Stimulated activated effector memory CD8-positive, alpha-beta T cell treated with anti-CD3 and anti-CD28 coated beads, Interleukin-12 subunit alpha, Interleukin-12 subunit beta, amount 100 ng/mL, for 72 hours (primary cell): ENCODE measurements at regions not wholly inside any gene's neighbourhood (a gene's known extent, or its start where the extent isn't known, plus 50 kb on each side); places are given as distances from the start of the nearest gene placed in this dataset.

Experiments
- ATAC-seq: fragments of 150-1000 bp; cut with Tn5 transposase; 2 replicates; pipeline ENCODE4 v1.10.0; 2021
- DNase-seq, 2 donors: peaks; one replicate each; pipeline ENCODE4 v3.0.0; 2021 to 2022; ENCODE audit warnings: low spot score in 2 of 2
- H3K27ac Mint-ChIP-seq: one replicate; pipeline ENCODE4 v1.8.0; 2022; ENCODE audit warnings: mild to moderate bottlenecking, mixed read lengths
- H3K36me3 Mint-ChIP-seq: one replicate; pipeline ENCODE4 v1.8.0; 2022; ENCODE audit warnings: mild to moderate bottlenecking, mixed read lengths
- H3K4me1 Mint-ChIP-seq: one replicate; pipeline ENCODE4 v1.8.0; 2022; ENCODE audit warnings: mixed read lengths
- H3K4me3 Mint-ChIP-seq: one replicate; pipeline ENCODE4 v1.8.0; 2022; ENCODE audit warnings: mild to moderate bottlenecking, mixed read lengths
- H3K9me3 Mint-ChIP-seq: one replicate; pipeline ENCODE4 v1.8.0; 2022; ENCODE audit warnings: mixed read lengths

DNA sequence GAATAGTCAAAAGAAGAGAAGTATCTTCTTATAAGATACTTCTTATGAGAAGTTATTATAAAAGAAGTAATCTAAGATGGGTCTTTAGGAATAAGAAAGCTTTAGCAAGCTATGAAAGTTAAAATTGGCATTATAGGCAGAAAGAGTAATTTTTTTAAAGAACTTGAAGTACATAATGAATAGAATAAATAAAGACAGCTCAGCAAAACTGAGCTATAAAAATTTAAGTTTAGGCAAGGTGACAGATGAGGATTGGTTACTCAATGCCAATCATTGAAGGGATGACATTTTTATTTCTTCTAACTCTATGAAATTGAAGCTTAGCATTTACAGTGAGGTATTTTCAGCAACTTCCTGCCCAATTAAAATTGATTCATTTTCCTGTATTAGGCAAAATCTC lies 966.8 kb downstream of the BRINP3 start:
- no peak overlapping the region for H3K27ac Mint-ChIP-seq
- ATAC-seq: no peak
- no peak overlapping the region for H3K4me3 Mint-ChIP-seq
- peaks cover 29% of the 10 kb centered on the region for H3K9me3 Mint-ChIP-seq
- H3K4me1 Mint-ChIP-seq: no peaks in the 10 kb centered on the region
- no peak for DNase-seq
- H3K36me3 Mint-ChIP-seq: no peaks in the 10 kb centered on the region

DNA sequence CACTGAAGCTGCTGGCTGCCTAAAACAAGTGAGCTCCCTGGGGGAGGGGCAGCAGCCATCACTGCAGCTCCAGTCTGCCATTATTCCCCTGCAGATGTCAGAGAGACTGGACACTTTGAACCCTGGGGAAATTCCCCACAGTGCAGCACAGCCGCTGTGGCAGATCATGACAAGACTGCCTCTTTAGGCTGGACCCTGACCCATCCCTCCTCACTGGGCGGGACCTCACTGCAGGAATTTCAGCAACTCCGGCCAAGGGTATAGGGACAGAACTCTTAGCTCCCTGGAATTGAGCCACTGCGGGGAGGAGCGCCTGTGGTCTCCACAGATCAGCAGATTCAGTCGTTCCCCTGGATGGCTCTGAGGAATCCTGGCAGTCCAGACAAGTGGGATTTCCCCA lies 964.6 kb downstream of the BRINP3 start:
- Mint-ChIP-seq H3K36me3 (no peaks in the 10 kb centered on the region), H3K27ac (no peak overlapping the region), H3K9me3 (peaks cover 24% of the 10 kb centered on the region), H3K4me3 (no peak overlapping the region), H3K4me1 (no peaks in the 10 kb centered on the region)
- no peak for DNase-seq
- ATAC-seq: no peak

DNA sequence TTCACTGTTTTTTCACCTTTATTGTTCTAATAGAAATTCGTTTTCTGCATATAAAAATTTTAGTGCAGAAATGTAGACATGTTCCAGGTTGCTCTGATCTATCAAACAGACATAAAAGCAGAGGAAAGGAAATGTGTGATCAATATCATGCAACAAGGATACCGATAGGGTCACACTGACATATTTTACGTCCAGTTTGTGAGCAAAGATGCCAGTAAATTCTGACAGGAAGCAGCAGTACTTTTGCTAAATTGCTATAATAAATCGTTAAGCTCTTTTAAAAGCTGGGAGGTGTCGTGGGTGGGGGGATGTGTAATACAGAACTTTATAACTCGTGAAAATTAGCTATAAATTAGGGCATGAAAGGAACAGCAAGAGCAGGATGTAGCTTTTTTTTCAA lies 955.2 kb downstream of the BRINP3 start:
- ATAC-seq (no peak), DNase-seq (no peak)
- H3K27ac Mint-ChIP-seq: no peak overlapping the region
- no peaks in the 10 kb centered on the region for H3K4me1 Mint-ChIP-seq
- no peaks in the 10 kb centered on the region for H3K36me3 Mint-ChIP-seq
- peaks cover 13% of the 10 kb centered on the region for H3K9me3 Mint-ChIP-seq
- no peak overlapping the region for H3K4me3 Mint-ChIP-seq

DNA sequence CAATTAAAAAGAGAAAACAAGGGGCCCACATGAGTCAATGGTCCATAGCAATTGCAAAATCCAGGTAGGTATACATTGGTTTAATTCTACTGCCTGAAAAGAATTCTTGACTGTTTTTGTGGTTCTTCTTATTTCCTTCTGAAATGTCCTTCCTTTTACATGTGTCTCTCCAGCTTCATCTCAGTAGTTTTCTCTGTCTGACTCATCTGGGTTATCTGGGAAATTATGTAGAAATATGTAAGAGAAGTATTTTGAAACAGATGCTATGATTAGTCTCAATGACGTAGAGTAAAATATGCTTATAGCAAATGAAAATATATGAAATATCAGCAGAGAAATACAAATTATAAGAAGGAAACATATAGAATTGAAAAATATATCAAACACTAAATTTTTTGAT lies 953.2 kb downstream of the BRINP3 start:
- DNase-seq: no peak
- H3K36me3 Mint-ChIP-seq: no peaks in the 10 kb centered on the region
- no peak overlapping the region for H3K27ac Mint-ChIP-seq
- ATAC-seq: no peak
- no peaks in the 10 kb centered on the region for H3K4me1 Mint-ChIP-seq
- no peak overlapping the region for H3K4me3 Mint-ChIP-seq
- H3K9me3 Mint-ChIP-seq: peaks cover 15% of the 10 kb centered on the region

DNA sequence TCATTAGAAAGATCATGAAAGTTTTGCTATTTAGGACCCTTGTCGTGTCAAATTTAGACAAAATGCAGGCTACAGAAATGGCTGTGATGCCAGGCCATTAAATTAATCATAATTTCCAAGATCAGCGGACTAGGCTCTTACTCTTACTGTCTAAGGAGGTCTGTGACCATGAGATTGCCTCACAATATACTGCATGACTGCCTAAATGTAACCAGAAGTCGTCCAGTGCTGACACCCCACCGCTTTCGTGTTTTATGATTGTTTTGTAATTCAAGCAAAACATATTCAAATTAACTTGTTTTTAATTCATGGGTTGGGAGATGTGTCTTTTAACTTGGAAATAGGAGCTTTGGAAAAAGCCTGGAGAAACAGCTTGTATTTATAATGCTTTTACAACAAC lies 947.5 kb downstream of the BRINP3 start:
- no peaks in the 10 kb centered on the region for H3K36me3 Mint-ChIP-seq
- no peak overlapping the region for H3K27ac Mint-ChIP-seq
- H3K4me1 Mint-ChIP-seq: no peaks in the 10 kb centered on the region
- DNase-seq (no peak), ATAC-seq (no peak)
- H3K4me3 Mint-ChIP-seq: no peak overlapping the region
- peaks cover 29% of the 10 kb centered on the region for H3K9me3 Mint-ChIP-seq

DNA sequence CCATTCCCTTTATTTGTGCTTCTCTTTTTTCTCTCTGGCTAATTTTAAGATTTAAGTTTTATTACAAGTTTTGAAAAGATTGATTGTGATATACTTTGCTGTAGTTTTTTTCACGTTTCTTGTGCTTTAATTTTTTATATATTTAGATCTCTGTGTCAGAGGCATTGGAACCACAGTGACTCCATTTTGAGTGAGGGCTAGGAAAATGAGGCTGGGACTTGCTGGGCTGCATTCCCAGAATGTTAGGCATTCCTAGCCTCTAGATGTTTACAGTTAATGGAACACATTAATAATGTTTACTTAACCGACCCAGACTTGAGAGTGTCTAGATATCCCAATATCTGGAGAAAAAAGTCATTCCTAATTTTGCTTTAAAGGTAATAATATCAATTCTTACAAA lies 939.4 kb downstream of the BRINP3 start:
- Mint-ChIP-seq H3K9me3 (peaks cover 20% of the 10 kb centered on the region), H3K4me1 (no peaks in the 10 kb centered on the region)

DNA sequence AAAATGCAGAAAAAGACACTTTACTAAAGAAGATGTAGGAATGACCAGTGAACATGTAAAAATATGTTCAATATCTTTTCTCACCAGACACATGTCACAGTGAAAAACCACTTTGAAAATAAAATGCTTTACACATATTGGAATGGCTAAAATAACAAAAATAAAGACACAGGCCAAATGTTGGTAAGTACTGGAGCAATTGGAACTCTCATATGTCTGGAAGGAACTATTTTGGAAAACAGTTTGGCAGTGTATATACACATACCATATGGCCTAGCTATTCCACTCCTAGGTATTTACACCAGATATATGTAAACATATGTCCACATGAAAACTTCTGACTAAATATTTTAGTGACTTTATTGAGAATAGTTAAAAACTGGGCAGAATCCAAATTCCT lies 927.2 kb downstream of the BRINP3 start:
- H3K4me3 Mint-ChIP-seq: no peak overlapping the region

More for the DNA sequence above, 939.4 kb downstream of the BRINP3 start:
- Mint-ChIP-seq H3K27ac (no peak overlapping the region), H3K36me3 (no peaks in the 10 kb centered on the region), H3K4me3 (no peak overlapping the region)
- DNase-seq (no peak), ATAC-seq (no peak)

DNA sequence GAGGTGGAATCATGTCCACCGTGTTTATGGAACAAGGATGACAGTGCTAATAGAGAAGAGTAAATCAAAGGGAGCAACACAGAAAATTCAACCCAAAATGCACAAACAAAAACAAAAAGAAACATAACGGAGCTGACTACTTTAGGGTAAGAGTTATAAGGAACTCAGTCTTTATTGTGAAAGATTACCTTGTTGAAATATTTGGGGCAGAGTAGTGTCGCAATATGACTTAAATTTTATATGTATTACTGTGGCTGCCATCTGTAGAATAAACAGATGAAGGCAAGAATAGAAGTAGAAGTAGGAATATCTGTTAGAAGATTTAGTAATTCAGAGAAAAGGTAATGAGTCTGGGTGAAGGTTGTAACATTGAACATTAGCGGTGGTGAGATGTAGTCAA lies 913.9 kb downstream of the BRINP3 start:
- no peak for ATAC-seq

More for the DNA sequence above, 927.2 kb downstream of the BRINP3 start:
- peaks cover 7% of the 10 kb centered on the region for H3K9me3 Mint-ChIP-seq
- no peak overlapping the region for H3K27ac Mint-ChIP-seq
- DNase-seq (no peak), ATAC-seq (no peak)
- no peaks in the 10 kb centered on the region for H3K36me3 Mint-ChIP-seq
- H3K4me1 Mint-ChIP-seq: no peaks in the 10 kb centered on the region

DNA sequence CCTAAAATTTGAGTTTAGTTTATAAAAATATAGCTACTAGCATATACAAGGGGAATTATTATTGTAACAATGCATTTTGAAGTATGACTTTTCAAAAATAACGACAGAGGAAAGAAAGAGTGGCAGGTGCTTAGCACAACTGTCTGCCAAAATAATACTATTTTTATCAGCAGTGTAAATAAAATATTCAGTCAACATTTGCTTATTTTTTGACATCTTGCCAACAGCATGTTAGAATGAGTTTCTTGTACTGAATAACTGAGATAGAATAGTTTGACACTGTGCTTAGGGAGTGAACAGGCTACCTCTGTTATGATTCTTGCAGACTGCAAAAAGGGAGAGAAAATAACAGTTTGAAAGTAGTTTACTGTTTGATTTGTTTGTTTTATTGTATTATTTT lies 909.8 kb downstream of the BRINP3 start:
- DNase-seq (no peak), ATAC-seq (no peak)
- Mint-ChIP-seq H3K4me1 (no peaks in the 10 kb centered on the region), H3K36me3 (no peaks in the 10 kb centered on the region), H3K27ac (no peak overlapping the region), H3K4me3 (no peak overlapping the region), H3K9me3 (peaks cover 15% of the 10 kb centered on the region)

More for the DNA sequence above, 913.9 kb downstream of the BRINP3 start:
- Mint-ChIP-seq H3K4me3 (no peak overlapping the region), H3K4me1 (no peaks in the 10 kb centered on the region), H3K27ac (no peak overlapping the region), H3K9me3 (peaks cover 14% of the 10 kb centered on the region), H3K36me3 (no peaks in the 10 kb centered on the region)
- no peak for DNase-seq

DNA sequence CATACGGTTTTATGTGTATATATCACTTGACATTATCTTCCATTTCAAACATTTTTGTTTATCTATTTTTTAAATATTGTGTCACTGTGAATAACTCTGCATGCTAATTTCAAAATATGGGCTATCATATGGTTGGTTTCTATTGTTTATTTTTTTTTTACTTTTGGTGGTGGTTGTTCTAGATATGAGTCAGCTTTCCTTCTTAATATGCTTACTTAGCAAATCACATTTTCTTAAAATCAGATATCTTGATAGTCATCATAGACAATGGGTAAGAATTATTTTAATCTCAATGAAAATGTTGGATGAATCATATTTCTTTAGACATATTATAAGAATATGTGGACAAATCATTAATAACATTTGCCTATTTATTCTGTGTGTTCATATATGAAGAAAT lies 881.5 kb downstream of the BRINP3 start:
- DNase-seq (no peak), ATAC-seq (no peak)
- H3K4me3 Mint-ChIP-seq: no peak overlapping the region
- no peak overlapping the region for H3K27ac Mint-ChIP-seq
- H3K36me3 Mint-ChIP-seq: no peaks in the 10 kb centered on the region
- peaks cover 13% of the 10 kb centered on the region for H3K9me3 Mint-ChIP-seq
- no peaks in the 10 kb centered on the region for H3K4me1 Mint-ChIP-seq

DNA sequence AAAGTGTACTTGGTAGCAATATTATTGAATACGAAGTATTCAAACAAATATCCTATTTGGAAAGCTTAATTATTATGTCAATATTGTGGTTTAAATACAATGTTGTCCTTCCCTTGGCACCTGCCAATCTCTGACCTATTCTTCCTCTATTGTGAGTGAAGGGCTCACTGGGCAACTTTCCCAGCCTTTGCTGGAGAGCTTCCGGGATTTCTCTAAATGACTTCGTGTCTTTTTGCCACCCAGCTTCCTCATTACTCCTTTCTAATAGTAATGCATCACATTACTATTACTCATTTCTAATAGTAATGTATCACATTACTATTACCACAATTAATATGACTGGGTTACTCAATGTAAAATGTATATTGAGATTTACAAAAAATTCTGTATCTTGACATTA lies 880.6 kb downstream of the BRINP3 start:
- H3K4me1 Mint-ChIP-seq: no peaks in the 10 kb centered on the region
- H3K27ac Mint-ChIP-seq: no peak overlapping the region
- DNase-seq (no peak), ATAC-seq (no peak)
- no peak overlapping the region for H3K4me3 Mint-ChIP-seq
- no peaks in the 10 kb centered on the region for H3K36me3 Mint-ChIP-seq
- H3K9me3 Mint-ChIP-seq: peaks cover 13% of the 10 kb centered on the region

DNA sequence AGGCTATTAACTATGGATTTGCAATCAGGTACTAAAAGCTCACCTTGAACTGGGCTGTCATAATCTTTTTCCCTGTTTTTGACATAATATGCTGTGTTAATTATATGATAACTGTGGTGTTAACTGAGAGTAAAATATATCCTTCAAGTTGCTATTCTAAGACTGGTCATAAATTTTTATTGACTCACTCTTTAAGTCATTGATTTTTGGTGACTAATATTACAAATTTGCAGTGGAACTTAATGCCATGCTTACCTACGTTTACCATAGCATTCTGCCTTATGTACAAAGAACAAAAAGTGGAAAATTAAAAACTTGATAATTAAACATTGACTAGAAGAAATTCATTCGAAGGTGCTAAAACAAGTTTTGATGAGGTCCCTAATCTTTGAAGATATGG lies 872.4 kb downstream of the BRINP3 start:
- Mint-ChIP-seq H3K27ac (no peak overlapping the region), H3K4me1 (no peaks in the 10 kb centered on the region), H3K9me3 (peaks cover 10% of the 10 kb centered on the region), H3K36me3 (no peaks in the 10 kb centered on the region), H3K4me3 (no peak overlapping the region)
- DNase-seq (no peak), ATAC-seq (no peak)

DNA sequence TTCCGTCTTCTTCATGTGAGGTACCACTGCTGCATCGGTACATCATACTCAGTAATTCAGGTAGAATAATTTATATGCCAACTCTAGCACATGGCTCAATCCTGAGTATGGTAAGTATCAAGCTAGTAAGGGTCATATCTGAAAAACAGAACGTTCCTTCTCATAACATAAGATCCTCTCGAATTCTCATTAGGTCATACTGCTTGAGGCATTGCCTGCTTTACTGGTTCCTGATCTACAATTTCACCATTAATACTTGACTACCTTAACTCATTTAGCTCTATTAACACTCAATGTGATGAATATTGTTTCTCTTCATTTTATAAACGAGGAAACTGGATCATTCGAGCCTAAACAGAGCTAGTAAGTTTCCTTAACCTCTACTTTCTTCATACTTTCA lies 871.6 kb downstream of the BRINP3 start:
- no peak overlapping the region for H3K27ac Mint-ChIP-seq
- H3K9me3 Mint-ChIP-seq: peaks cover 10% of the 10 kb centered on the region
- ATAC-seq (no peak), DNase-seq (no peak)
- H3K4me3 Mint-ChIP-seq: no peak overlapping the region
- no peaks in the 10 kb centered on the region for H3K36me3 Mint-ChIP-seq
- no peaks in the 10 kb centered on the region for H3K4me1 Mint-ChIP-seq

DNA sequence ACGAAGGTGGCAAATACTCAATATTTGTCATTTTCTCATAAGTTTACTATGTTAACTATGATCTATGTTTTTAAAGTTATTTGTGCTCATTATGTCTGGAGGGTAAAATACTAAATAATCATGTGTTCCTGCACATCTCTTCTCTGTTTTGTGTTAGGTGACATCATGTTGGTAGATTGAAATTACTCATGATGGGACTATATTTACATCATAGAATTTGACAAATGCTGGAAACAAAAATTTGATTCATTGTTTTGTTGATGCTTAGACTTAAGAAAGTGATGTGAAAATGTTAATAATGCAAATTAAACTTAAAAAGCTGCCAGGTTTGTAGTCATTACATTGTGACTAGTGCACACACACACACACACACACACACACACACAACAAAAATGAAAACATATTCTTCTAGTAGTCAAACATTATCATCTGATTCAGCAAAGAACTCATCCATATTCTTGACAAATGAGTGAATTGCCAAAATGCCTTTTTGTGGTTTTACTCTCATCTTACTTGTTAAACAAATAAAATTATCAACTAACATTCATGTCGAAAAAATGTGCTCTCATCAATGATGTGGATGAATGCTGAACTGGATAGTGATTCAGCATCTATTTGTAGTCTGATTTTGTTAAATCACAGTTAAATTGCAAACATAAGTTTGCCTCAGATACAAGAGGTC lies 870.7 kb downstream of the BRINP3 start:
- no peak for ATAC-seq
- Mint-ChIP-seq H3K4me3 (no peak overlapping the region), H3K36me3 (no peaks in the 10 kb centered on the region), H3K27ac (no peak overlapping the region), H3K9me3 (peaks cover 10% of the 10 kb centered on the region), H3K4me1 (no peaks in the 10 kb centered on the region)
- no peak for DNase-seq

DNA sequence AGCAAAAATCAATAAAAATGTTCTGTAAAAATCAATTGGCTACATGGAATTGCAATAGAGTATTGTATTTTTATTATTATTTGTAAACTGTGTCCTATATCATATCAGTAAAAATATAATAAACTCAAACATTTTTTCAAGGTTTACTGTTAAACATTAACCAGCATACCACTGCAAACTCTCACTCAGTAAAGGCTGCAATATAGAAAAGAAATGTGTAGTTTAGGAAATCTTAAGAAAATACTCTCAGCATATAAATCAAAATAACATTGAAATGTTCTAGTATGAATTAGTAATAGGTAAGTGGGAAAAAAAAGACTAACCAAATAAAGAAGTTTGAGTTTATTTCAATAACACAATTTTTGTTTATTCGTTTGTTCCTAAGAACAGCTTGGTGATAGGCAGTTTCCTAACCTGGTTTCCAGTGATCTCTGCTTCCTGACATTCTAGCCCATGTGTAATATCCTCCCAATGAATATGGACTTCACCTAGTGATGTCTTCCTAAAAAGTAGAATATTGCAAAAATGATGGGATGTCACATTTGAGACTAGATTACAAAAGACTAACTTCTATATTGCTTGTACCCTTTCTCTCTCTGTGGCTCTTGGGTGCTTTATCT lies 870.1 kb downstream of the BRINP3 start:
- peaks cover 10% of the 10 kb centered on the region for H3K9me3 Mint-ChIP-seq
- DNase-seq: no peak
- no peaks in the 10 kb centered on the region for H3K4me1 Mint-ChIP-seq
- H3K4me3 Mint-ChIP-seq: no peak overlapping the region
- no peaks in the 10 kb centered on the region for H3K36me3 Mint-ChIP-seq
- no peak overlapping the region for H3K27ac Mint-ChIP-seq
- no peak for ATAC-seq

DNA sequence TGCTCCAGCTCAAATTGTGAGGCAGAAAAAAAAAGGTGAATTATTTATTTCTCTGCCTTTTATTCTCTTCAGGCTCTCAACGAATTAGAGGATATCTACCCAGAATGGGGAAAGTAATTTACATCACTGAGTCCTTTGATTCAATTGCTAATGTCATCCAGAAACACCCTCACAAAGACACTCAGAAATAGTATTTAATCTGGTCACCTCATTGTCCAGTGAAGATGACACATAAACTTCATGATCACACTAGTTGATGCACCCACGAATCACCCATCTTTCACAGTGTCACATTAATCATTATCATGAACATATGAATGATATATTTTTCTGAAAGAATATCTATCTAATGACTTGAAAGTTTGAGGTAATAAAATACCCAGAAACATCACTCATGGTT lies 868.5 kb downstream of the BRINP3 start:
- Mint-ChIP-seq H3K4me3 (no peak overlapping the region), H3K36me3 (no peaks in the 10 kb centered on the region), H3K27ac (no peak overlapping the region), H3K4me1 (no peaks in the 10 kb centered on the region), H3K9me3 (peaks cover 3% of the 10 kb centered on the region)
- no peak for DNase-seq
- ATAC-seq: no peak
